Activated T-cell treated with anti-CD3 and anti-CD28 coated beads, Interleukin-2, amount 50 U/mL, for 1 hour (primary cell): ENCODE measurements at regions not wholly inside any gene's neighbourhood (a gene's known extent, or its start where the extent isn't known, plus 50 kb on each side); places are given as distances from the start of the nearest gene placed in this dataset.
"Not testable (repeated sequence)": the region's sequence is repeated elsewhere in the genome, so short reads cannot be mapped to it uniquely, and the experiment has no call there.

Experiments
- DNase-seq: peaks from one replicate; pipeline ENCODE4 v3.0.0-alpha.2; 2020

- DNase-seq: peak; percentile 65
Observed at GRCh38 chr13:50130123-50130946, 115.1 kb downstream of the KCNRG start.

- peak; percentile 41 for DNase-seq
Observed at GRCh38 chr13:50131920-50132903, 117.0 kb downstream of the KCNRG start.

GRCh38 chr13:50132904-50133357, 117.7 kb downstream of the KCNRG start:
- DNase-seq: no peak

GRCh38 chr13:50133358-50133953, 118.2 kb downstream of the KCNRG start:
- no peak for DNase-seq

- no peak for DNase-seq
Observed at GRCh38 chr13:50136226-50136625, 121.0 kb downstream of the KCNRG start.

GRCh38 chr13:50136678-50137077, 121.4 kb downstream of the KCNRG start:
- DNase-seq: no peak

- DNase-seq: not testable (repeated sequence)
Observed at GRCh38 chr13:50139435-50139934, 124.2 kb downstream of the KCNRG start.

GRCh38 chr13:50140153-50140552, 124.9 kb downstream of the KCNRG start:
- DNase-seq: no peak

GRCh38 chr13:50140581-50141374, 125.5 kb downstream of the KCNRG start:
- DNase-seq: no peak

- DNase-seq: no peak
Observed at GRCh38 chr13:50141375-50141975, 126.2 kb downstream of the KCNRG start.

- no peak for DNase-seq
Observed at GRCh38 chr13:50144246-50145160, 129.3 kb downstream of the KCNRG start.

GRCh38 chr13:50149214-50149613, 134.0 kb downstream of the KCNRG start:
- no peak for DNase-seq

GRCh38 chr13:50149932-50150331, 134.7 kb downstream of the KCNRG start:
- DNase-seq: no peak

- DNase-seq: no peak
Observed at GRCh38 chr13:50152224-50152623, 137.0 kb downstream of the KCNRG start.

GRCh38 chr13:50152655-50153309, 137.5 kb downstream of the KCNRG start:
- no peak for DNase-seq

GRCh38 chr13:50153401-50153800, 138.2 kb downstream of the KCNRG start:
- DNase-seq: no peak

GRCh38 chr13:50153876-50154275, 138.6 kb downstream of the KCNRG start:
- DNase-seq: no peak

- no peak for DNase-seq
Observed at GRCh38 chr13:50154697-50155096, 139.5 kb downstream of the KCNRG start.

GRCh38 chr13:50156140-50156539, 140.9 kb downstream of the KCNRG start:
- DNase-seq: no peak

GRCh38 chr13:50156561-50157127, 141.4 kb downstream of the KCNRG start:
- DNase-seq: no peak
